Ishikawa (cell line): ENCODE measurements at regions not wholly inside any gene's neighbourhood (a gene's known extent, or its start where the extent isn't known, plus 50 kb on each side); places are given as distances from the start of the nearest gene placed in this dataset.

Source experiments
- CEBPB ChIP-seq: IDR thresholded peaks from 2 replicates; pipeline ENCODE4 v1.6.1; 2012
- EP300 ChIP-seq: IDR thresholded peaks from 2 replicates; pipeline ENCODE4 v1.6.1; 2012; ENCODE audit warnings: borderline replicate concordance
- FOXM1 ChIP-seq: IDR thresholded peaks from 2 replicates; pipeline ENCODE4 v1.6.1; 2012; ENCODE audit warnings: low read depth, borderline replicate concordance
- MAX ChIP-seq: IDR thresholded peaks from 2 replicates; pipeline ENCODE4 v1.6.1; 2012
- NFIC ChIP-seq: IDR thresholded peaks from 2 replicates; pipeline ENCODE4 v1.6.1; 2012
- RAD21 ChIP-seq: IDR thresholded peaks from 2 replicates; pipeline ENCODE4 v1.6.1; 2012; ENCODE audit warnings: low read depth
- REST ChIP-seq: IDR thresholded peaks from 2 replicates; pipeline ENCODE4 v1.6.1; 2012; ENCODE audit warnings: low read depth, mild to moderate bottlenecking
- TAF1 ChIP-seq: IDR thresholded peaks from 2 replicates; pipeline ENCODE4 v1.6.1; 2012; ENCODE audit warnings: low read depth, mild to moderate bottlenecking
- TCF12 ChIP-seq: IDR thresholded peaks from 2 replicates; pipeline ENCODE4 v1.6.1; 2012; ENCODE audit warnings: low read depth
- USF1 ChIP-seq: IDR thresholded peaks from 2 replicates; pipeline ENCODE4 v1.6.1; 2012
- YY1 ChIP-seq: IDR thresholded peaks from 2 replicates; pipeline ENCODE4 v1.6.1; 2012; ENCODE audit warnings: low read depth
- ZBTB7A ChIP-seq: IDR thresholded peaks from 2 replicates; pipeline ENCODE4 v1.6.1; 2012; ENCODE audit warnings: low read depth

- no peak for TF ChIP-seq TAF1
- TF ChIP-seq RAD21 = no peak
- TF ChIP-seq EP300 = no peak
- no peak for TF ChIP-seq NFIC
- TF ChIP-seq USF1 = peak; percentile 81
- no peak for TF ChIP-seq REST
- TF ChIP-seq TCF12 = no peak
- TF ChIP-seq MAX = no peak
- TF ChIP-seq FOXM1 = no peak
- no peak for TF ChIP-seq ZBTB7A
- no peak for TF ChIP-seq YY1
- no peak for TF ChIP-seq CEBPB
These were observed 58.9 kb upstream of the FAM136A start for GRCh38 chr2:70360661-70361270.
